GM06990 (cell line): ENCODE measurements at regions not wholly inside any gene's neighbourhood (a gene's known extent, or its start where the extent isn't known, plus 50 kb on each side); places are given as distances from the start of the nearest gene placed in this dataset.

Source experiments
- DNase-seq: peaks from one replicate; pipeline ENCODE4 v3.0.0-alpha.2; 2011; ENCODE audit not compliant: insufficient read length; ENCODE audit errors: extremely low read depth
- H3K27me3 ChIP-seq: replicated peaks from 2 replicates; pipeline ENCODE4 v1.6.0; 2011; ENCODE audit warnings: low read length; ENCODE audit not compliant: control insufficient read depth, insufficient read depth
- H3K36me3 ChIP-seq: 2 replicates; pipeline ENCODE4 v1.5.1; 2011; ENCODE audit warnings: low read length; ENCODE audit not compliant: control insufficient read depth, insufficient read depth
- H3K4me3 ChIP-seq: replicated peaks from 2 replicates; pipeline ENCODE4 v1.5.1; 2011; ENCODE audit warnings: low read depth, mild to moderate bottlenecking, control low read depth, low read length
- TF ChIP-seq, protein P1 (sequence below): IDR thresholded peaks from 2 replicates; pipeline ENCODE4 v1.5.1; 2011; ENCODE audit warnings: low read length, control low read depth, mild to moderate bottlenecking, inconsistent platforms; ENCODE audit not compliant: insufficient read depth, poor library complexity, severe bottlenecking

GRCh38 chr4:74855879-74856278, 61.6 kb upstream of the BTC start:
- TF ChIP-seq, protein P1, sequence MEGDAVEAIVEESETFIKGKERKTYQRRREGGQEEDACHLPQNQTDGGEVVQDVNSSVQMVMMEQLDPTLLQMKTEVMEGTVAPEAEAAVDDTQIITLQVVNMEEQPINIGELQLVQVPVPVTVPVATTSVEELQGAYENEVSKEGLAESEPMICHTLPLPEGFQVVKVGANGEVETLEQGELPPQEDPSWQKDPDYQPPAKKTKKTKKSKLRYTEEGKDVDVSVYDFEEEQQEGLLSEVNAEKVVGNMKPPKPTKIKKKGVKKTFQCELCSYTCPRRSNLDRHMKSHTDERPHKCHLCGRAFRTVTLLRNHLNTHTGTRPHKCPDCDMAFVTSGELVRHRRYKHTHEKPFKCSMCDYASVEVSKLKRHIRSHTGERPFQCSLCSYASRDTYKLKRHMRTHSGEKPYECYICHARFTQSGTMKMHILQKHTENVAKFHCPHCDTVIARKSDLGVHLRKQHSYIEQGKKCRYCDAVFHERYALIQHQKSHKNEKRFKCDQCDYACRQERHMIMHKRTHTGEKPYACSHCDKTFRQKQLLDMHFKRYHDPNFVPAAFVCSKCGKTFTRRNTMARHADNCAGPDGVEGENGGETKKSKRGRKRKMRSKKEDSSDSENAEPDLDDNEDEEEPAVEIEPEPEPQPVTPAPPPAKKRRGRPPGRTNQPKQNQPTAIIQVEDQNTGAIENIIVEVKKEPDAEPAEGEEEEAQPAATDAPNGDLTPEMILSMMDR = no peak
- no peaks in the 10 kb centered on the region for H3K36me3 ChIP-seq
- DNase-seq = no peak
- H3K4me3 ChIP-seq = no peak overlapping the region
- H3K27me3 ChIP-seq = no peaks in the 10 kb centered on the region

- DNase-seq = no peak
- no peaks in the 10 kb centered on the region for H3K27me3 ChIP-seq
- TF ChIP-seq, protein P1 = no peak
- no peaks in the 10 kb centered on the region for H3K36me3 ChIP-seq
- H3K4me3 ChIP-seq = no peak overlapping the region
Measured at GRCh38 chr4:74848774-74849173, 54.5 kb upstream of the BTC start.

DNA sequence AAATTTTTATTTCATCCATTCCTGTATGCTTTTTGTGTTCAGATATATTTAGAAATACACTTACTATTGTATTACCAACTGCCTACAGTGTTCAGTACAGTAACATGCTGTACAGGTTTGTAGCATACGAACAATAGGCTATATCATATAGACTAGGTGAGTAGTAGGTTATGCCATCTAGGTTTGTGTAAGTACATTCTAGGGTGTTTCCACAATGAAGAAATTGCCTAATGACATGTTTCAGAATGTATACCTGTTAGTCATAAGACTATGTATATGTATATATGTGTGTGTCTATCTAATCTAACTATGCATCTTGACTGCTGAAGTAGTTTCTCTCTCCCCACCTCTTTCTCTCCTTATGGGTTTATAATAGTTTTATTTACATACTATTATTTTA, 51.5 kb upstream of the BTC start:
- no peak for DNase-seq
- Histone ChIP-seq H3K36me3 (no peaks in the 10 kb centered on the region), H3K4me3 (no peak overlapping the region), H3K27me3 (no peaks in the 10 kb centered on the region)
- TF ChIP-seq, protein P1 = no peak
